ENCODE measurements at regions not wholly inside any gene's neighbourhood (a gene's known extent, or its start where the extent isn't known, plus 50 kb on each side); places are given as distances from the start of the nearest gene placed in this dataset.

DNA sequence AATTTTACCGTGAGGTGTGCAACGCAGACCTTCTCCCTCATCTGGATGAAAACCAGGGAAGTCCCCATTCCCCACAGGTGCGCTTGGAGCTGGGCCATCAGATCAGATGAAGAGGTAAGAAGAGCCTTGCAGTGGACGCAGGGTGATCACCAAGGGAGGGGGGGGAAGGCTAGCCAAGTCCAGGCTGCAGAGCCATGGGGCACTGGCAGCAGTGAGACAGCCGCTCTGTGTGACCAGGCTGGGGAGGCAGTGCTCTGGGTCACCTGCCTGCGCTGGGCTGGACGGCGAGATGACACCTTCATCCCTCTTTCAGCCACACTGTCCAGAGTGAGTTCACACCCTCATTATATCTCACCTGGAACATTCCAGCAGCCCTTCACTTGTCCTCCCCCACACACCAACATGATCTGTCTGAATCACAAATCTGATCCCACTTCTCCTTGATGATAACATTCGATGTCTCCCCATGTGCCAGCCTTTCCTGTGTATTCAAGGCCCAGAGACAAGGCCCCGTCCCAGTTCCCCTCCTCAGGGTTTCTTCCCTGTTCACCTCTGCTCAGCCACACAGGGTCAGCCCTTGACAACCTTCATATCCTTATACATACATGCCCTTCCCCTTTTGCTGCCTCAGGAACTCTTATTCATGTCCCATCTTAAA, 65.9 kb upstream of the VASH1 start:
- TF ChIP-seq, protein P1, sequence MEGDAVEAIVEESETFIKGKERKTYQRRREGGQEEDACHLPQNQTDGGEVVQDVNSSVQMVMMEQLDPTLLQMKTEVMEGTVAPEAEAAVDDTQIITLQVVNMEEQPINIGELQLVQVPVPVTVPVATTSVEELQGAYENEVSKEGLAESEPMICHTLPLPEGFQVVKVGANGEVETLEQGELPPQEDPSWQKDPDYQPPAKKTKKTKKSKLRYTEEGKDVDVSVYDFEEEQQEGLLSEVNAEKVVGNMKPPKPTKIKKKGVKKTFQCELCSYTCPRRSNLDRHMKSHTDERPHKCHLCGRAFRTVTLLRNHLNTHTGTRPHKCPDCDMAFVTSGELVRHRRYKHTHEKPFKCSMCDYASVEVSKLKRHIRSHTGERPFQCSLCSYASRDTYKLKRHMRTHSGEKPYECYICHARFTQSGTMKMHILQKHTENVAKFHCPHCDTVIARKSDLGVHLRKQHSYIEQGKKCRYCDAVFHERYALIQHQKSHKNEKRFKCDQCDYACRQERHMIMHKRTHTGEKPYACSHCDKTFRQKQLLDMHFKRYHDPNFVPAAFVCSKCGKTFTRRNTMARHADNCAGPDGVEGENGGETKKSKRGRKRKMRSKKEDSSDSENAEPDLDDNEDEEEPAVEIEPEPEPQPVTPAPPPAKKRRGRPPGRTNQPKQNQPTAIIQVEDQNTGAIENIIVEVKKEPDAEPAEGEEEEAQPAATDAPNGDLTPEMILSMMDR (IDR thresholded peaks at IDR 0.05), result no peak
- no peak for TF ChIP-seq POLR2A (IDR thresholded peaks at IDR 0.05)
- no peak for TF ChIP-seq EP300 (IDR thresholded peaks at IDR 0.05)

Data from ovary (tissue), 3 donors.